HL-60 (cell line): ENCODE measurements at regions not wholly inside any gene's neighbourhood (a gene's known extent, or its start where the extent isn't known, plus 50 kb on each side); places are given as distances from the start of the nearest gene placed in this dataset.

ENCODE experiments used
- GABPA ChIP-seq: IDR thresholded peaks from 2 replicates; pipeline ENCODE4 v1.6.1; 2012; ENCODE audit warnings: low read depth
- POLR2AphosphoS5 ChIP-seq: IDR thresholded peaks from 2 replicates; pipeline ENCODE4 v1.6.1; 2012; ENCODE audit warnings: low read depth
- SPI1 ChIP-seq: IDR thresholded peaks from 2 replicates; pipeline ENCODE4 v1.6.1; 2012; ENCODE audit warnings: low read depth, mild to moderate bottlenecking, borderline replicate concordance
- TF ChIP-seq, protein P1 (sequence below): IDR thresholded peaks from one replicate; pipeline ENCODE4 v1.5.1; 2011; ENCODE audit warnings: low read length, control low read depth, inconsistent platforms; ENCODE audit not compliant: insufficient read depth
- TF ChIP-seq, protein P2 (sequence below): IDR thresholded peaks from 2 replicates; pipeline ENCODE4 v1.6.1; 2012; ENCODE audit warnings: low read depth; ENCODE audit not compliant: insufficient replicate concordance

DNA sequence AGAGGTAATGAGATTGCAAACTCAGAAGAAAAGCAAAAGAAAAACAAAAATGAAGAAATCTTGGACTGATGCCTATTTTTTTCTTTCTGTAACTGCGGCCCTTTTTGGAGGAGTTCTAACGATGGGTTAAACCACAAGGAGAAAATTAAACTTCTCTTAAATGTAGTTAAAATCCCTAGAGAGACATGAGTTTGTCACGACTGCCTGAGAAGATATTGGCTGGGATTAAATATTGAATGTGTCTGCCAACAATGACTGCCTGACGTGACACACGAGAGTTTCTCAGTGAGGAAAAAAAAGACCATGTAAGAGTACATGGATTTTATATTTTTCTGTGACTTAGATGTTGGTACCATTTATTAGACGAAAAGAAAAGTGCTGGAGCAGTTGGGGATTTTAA is 1013.4 kb downstream of the PCDH9 start:
- TF ChIP-seq, protein P1, sequence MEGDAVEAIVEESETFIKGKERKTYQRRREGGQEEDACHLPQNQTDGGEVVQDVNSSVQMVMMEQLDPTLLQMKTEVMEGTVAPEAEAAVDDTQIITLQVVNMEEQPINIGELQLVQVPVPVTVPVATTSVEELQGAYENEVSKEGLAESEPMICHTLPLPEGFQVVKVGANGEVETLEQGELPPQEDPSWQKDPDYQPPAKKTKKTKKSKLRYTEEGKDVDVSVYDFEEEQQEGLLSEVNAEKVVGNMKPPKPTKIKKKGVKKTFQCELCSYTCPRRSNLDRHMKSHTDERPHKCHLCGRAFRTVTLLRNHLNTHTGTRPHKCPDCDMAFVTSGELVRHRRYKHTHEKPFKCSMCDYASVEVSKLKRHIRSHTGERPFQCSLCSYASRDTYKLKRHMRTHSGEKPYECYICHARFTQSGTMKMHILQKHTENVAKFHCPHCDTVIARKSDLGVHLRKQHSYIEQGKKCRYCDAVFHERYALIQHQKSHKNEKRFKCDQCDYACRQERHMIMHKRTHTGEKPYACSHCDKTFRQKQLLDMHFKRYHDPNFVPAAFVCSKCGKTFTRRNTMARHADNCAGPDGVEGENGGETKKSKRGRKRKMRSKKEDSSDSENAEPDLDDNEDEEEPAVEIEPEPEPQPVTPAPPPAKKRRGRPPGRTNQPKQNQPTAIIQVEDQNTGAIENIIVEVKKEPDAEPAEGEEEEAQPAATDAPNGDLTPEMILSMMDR, result no peak
- TF ChIP-seq POLR2AphosphoS5 (no peak), GABPA (no peak), SPI1 (no peak)
- TF ChIP-seq, protein P2, sequence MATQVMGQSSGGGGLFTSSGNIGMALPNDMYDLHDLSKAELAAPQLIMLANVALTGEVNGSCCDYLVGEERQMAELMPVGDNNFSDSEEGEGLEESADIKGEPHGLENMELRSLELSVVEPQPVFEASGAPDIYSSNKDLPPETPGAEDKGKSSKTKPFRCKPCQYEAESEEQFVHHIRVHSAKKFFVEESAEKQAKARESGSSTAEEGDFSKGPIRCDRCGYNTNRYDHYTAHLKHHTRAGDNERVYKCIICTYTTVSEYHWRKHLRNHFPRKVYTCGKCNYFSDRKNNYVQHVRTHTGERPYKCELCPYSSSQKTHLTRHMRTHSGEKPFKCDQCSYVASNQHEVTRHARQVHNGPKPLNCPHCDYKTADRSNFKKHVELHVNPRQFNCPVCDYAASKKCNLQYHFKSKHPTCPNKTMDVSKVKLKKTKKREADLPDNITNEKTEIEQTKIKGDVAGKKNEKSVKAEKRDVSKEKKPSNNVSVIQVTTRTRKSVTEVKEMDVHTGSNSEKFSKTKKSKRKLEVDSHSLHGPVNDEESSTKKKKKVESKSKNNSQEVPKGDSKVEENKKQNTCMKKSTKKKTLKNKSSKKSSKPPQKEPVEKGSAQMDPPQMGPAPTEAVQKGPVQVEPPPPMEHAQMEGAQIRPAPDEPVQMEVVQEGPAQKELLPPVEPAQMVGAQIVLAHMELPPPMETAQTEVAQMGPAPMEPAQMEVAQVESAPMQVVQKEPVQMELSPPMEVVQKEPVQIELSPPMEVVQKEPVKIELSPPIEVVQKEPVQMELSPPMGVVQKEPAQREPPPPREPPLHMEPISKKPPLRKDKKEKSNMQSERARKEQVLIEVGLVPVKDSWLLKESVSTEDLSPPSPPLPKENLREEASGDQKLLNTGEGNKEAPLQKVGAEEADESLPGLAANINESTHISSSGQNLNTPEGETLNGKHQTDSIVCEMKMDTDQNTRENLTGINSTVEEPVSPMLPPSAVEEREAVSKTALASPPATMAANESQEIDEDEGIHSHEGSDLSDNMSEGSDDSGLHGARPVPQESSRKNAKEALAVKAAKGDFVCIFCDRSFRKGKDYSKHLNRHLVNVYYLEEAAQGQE, result no peak
